Breast epithelium (tissue), 3 donors: ENCODE measurements at regions not wholly inside any gene's neighbourhood (a gene's known extent, or its start where the extent isn't known, plus 50 kb on each side); places are given as distances from the start of the nearest gene placed in this dataset.

ENCODE experiments used
- CTCF ChIP-seq, 3 donors: fragments of 450-650 bp; IDR thresholded peaks; one replicate each; pipeline ENCODE4 v1.5.1; 2016 to 2017; ENCODE audit warnings: antibody characterized with exemption in 3 of 3, mild to moderate bottlenecking in 3 of 3, moderate library complexity in 3 of 3
- POLR2AphosphoS5 ChIP-seq, 3 donors: sonication (generic); formaldehyde crosslinking; IDR thresholded peaks; one replicate each; pipeline ENCODE4 v1.6.1; 2017; ENCODE audit warnings: antibody characterized with exemption in 3 of 3

- TF ChIP-seq POLR2AphosphoS5 (IDR thresholded peaks at IDR 0.05) (no peak), CTCF (IDR thresholded peaks at IDR 0.05) (no peak)
Observed at GRCh38 chr1:194117582-194117981, 931.2 kb upstream of the B3GALT2 start.
